ENCODE measurements at regions not wholly inside any gene's neighbourhood (a gene's known extent, or its start where the extent isn't known, plus 50 kb on each side); places are given as distances from the start of the nearest gene placed in this dataset. TPM values are rescaled to one million over a fixed set of nuclear protein-coding genes. Genes with fewer than 3 reads are reported as not detected.
"Not testable (repeated sequence)": the region's sequence is repeated elsewhere in the genome, so short reads cannot be mapped to it uniquely, and the experiment has no call there.

GRCh38 chr4:174382938-174383605 is 99.4 kb downstream of the CEP44 start:
- H3K4me3 Mint-ChIP-seq (ENCODE audit: unreplicated experiment): peak overlapping the region; percentile 68
- H3K4me3 ChIP-seq (ENCODE audit: low read depth, low read length); H3K9me3 ChIP-seq; H3K36me3 ChIP-seq (ENCODE audit: control insufficient read depth, insufficient read depth, low read length); H3K9me3 Mint-ChIP-seq (ENCODE audit: unreplicated experiment); H3K27me3 ChIP-seq (replicated peaks; ENCODE audit: control insufficient read depth, insufficient read depth, low read length); H3K27me3 Mint-ChIP-seq (ENCODE audit: insufficient read depth, unreplicated experiment); BruUV-seq (replicated peaks); CTCF ChIA-PET: not testable (repeated sequence)
- H3K27ac Mint-ChIP-seq (ENCODE audit: unreplicated experiment): peak overlapping the region; percentile 94
- intact Hi-C loops (cut with micrococcal nuclease; ENCODE audit: unreplicated experiment): loop anchor here (1.0 kb wide), 6 partner anchors 18 to 249 kb away; partner anchors contain the start of genes CEP44, FBXO8 and HPGD
- H3K4me1 Mint-ChIP-seq (ENCODE audit: low read depth, unreplicated experiment): peaks cover 28% of the 10 kb centered on the region
- peaks cover 10% of the 10 kb centered on the region for H3K36me3 Mint-ChIP-seq (ENCODE audit: insufficient read depth, unreplicated experiment)
- DNase-seq: peak; percentile 91 to 97
- peaks cover 79% of the 10 kb centered on the region for H3K4me1 ChIP-seq
- peak in 1 of 2 experiments; percentile 14 for TF ChIP-seq CTCF (IDR thresholded peaks at IDR 0.05; ENCODE audit: insufficient read depth in 1 of 2, low read depth in 1 of 2, low read length in 1 of 2, severe bottlenecking in 1 of 2, unreplicated experiment in 1 of 2)
- POLR2A ChIA-PET: interaction anchor here (0.6 kb wide), 1 partner anchor 22 kb away, joined by 3 read pairs; no protein-coding TSS in a partner anchor

Small RNA genes lying in the stretch of these regions (microRNA-seq; reads per million reads assigned to microRNA genes)
- gene MIR4276: not detected

All from Caco-2 (cell line).